GM19238 (cell line): ENCODE measurements at regions not wholly inside any gene's neighbourhood (a gene's known extent, or its start where the extent isn't known, plus 50 kb on each side); places are given as distances from the start of the nearest gene placed in this dataset.
"Not testable (repeated sequence)": the region's sequence is repeated elsewhere in the genome, so short reads cannot be mapped to it uniquely, and the experiment has no call there.

Experiments used
- DNase-seq: peaks from one replicate; pipeline ENCODE4 v3.0.0; 2011; ENCODE audit warnings: low spot score; ENCODE audit not compliant: insufficient read length

DNA sequence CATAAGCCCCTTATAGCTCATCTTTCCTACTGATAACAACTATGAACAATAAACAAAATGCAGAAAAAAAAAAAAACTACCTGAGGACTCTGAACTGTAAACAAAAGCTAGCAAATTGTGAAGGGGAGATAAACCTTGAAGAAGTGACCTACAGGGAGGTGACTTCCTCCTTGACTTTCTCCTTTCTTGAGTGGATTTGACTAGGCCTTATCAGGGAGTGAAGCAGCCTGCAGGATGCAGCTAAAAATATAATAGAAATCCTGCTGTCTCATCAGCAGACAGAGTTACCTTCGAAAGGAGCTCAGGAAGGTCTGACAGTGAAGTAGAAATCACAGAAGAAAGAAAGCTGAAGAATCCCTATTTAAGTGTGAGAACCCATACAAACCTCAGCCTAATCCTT lies 322.0 kb upstream of the HTR1E start:
- DNase-seq, result no peak

DNA sequence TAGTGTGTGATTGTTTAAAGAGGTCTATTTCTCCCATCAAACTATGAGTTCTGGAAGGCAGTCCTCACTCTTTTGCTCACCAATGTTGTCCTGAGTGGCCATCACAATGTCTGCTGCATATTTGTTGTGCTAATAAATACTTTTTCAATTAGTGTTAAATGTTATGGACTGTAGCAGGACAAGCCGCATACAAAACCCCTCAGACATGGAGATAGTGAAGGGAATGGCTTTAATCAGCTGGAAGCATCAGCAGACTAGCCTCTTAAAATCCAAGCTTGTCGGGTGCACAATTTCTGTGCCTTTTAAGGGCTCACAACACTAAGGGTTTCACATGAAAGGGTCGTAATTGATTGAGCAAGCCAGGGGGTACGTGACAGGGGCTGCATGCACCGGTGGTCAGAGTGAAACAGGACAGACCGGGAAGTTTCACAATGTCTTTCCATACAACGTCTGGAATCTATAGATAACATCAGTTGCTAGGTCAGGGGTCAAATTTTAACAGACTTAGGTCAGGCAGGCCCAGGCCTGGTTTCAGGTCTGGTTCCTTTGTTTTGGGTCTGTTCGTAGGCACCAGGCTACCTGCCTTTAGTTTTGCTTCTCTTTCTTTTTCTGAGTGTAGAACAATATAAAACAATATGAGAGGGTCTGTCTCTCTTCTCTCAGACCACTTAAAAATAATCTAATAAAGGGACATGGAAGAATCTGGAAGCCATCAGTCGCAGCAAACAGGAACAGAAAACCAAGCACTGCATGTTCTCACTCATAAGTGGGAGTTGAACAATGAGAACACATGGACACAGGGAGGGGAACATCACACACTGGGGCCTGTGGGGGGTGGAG lies 327.6 kb upstream of the HTR1E start:
- no peak for DNase-seq

DNA sequence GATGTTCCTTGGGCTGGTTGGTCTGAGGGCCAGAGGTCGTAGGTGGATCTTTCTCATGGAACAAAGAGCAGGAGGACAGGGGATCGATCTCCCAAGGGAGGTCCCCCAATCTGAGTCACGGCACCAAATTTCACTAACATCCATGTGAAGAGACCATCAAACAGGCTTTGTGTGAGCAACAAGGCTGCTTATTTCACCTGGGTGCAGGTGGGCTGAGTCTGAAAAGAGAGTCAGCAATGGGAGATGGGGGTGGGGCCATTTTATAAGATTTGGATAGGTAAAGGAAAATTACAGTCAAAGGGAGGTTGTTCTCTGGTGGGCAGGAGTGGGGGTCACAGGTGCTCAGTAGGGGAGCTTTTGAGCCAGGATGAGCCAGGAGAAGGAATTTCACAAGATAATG lies 334.0 kb upstream of the HTR1E start:
- DNase-seq, result not testable (repeated sequence)

- DNase-seq, result not testable (repeated sequence)
These were observed 335.2 kb upstream of the HTR1E start for GRCh38 chr6:86602093-86602492.

DNA sequence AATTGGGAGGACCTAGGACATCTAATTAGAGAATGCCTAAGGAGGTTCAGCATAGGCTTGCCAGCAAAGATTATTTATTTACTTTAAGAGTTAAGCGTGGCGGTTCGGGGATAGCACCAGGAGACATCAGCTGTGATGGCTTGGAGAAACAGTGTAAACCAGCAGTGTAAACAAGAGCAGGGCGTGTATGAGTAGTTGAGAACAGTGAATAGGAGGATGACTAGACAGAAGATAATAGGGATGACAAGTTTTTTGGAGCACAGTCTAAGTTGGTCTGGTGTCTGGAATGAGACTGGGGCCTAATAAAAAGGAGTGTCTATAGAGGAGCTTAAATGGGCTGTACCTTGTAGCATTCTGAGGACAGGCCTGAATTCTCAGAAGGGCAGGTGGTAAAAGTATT lies 338.4 kb upstream of the HTR1E start:
- not testable (repeated sequence) for DNase-seq

DNA sequence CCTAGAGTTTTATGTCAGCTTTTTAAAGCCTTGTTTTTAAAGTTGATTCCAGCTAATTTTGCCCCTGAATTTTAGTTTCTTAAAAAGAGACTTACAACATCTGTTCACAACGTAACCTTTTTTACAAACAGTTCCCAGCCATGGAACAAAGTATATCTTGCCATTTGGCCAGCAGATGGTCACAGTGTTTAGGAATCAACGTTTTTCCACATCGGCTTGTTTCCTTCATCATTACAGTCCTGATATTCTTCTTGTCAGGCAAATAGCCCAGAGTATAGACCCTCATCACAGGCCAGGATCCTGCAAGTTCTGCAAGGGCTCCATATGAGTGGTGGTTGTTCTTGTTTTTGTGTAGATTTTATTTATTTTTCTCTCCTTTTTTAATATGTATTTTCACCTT lies 341.7 kb upstream of the HTR1E start:
- DNase-seq, result no peak

DNA sequence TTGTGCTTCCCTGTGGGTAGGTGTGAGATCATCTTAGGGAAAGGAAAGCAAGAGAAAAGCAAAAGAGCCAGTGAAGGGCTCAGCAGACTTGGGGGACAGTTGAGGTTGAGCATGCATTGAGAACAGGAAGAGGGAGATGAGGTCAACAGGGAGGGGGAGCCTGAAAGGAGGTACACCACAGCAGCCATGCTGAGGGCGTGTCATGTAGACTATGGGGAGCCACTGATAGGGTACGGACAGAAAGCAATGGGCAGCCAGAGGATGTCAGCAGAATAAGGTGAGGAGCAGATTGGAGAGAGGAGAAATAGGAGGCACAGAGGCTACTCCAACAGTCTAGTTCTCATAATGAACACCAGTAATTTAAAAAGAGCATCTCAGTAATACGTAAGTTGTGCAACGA lies 351.1 kb upstream of the HTR1E start:
- no peak for DNase-seq

- DNase-seq, result no peak
These were observed 355.5 kb upstream of the HTR1E start for GRCh38 chr6:86581833-86582232.

GRCh38 chr6:86563197-86563596 lies 374.1 kb upstream of the HTR1E start:
- no peak for DNase-seq

- no peak for DNase-seq
These were observed 379.0 kb upstream of the HTR1E start for GRCh38 chr6:86558318-86558717.

- no peak for DNase-seq
These were observed 400.0 kb upstream of the HTR1E start for GRCh38 chr6:86537292-86537861.

DNA sequence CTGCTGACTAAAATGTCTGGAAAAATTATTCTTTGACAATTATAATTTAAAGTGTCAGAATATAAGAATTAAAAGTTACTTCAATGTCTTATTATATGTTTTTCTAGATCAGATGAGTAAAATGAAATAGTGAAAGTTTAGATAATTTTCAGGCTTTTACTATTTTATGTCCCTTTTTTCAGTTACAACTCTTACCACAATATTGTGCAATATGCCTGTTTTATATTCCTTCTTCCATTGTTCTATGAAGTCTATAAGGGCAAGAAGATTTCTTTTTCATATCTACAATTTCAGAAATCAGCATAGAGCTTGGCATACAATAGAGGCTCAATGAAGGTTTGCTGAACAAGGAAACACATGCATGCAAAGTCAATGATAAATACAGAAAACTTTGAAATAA lies 401.2 kb upstream of the HTR1E start:
- DNase-seq, result no peak

DNA sequence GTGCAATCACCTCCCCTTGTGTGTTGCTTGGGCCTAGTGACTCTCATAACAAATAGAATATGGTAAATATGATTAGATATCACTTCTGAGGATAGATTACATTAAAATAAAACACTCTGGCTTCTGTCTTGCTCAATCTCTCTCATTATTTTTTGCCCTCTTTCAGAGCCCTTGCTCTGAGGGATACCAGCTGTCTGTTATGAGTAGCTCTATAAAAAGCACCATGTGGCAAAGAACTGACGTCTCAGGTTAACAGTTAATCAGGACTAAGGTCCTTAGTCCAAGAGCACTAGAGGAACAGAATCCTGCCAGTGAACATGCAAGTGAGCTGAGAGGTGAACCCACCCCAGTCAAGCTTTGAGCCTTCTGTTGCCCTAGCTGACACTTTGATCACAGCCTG lies 402.2 kb upstream of the HTR1E start:
- DNase-seq, result no peak

DNA sequence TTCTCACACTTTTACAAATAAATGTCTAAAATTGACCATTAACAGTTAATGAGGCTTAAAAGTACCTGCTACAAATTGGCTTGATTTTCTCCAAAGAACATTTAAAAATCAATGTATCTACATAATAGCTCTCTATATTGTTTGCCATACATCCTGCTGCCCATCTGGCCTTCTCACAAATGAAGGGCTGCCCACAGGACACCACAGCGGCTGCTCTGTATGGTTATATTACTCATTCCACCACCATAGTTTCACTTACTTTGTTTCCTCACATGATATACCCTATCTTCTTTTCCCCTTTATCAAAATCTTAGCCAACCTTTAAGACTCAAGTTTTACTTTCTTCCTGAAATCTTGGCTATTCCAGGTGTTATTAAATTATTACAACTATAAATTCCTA lies 407.7 kb upstream of the HTR1E start:
- DNase-seq, result no peak

- DNase-seq, result no peak
These were observed 411.1 kb upstream of the HTR1E start for GRCh38 chr6:86526238-86526637.

GRCh38 chr6:86516087-86516486 lies 421.2 kb upstream of the HTR1E start:
- no peak for DNase-seq

GRCh38 chr6:86511962-86512361 lies 425.4 kb upstream of the HTR1E start:
- DNase-seq, result no peak

DNA sequence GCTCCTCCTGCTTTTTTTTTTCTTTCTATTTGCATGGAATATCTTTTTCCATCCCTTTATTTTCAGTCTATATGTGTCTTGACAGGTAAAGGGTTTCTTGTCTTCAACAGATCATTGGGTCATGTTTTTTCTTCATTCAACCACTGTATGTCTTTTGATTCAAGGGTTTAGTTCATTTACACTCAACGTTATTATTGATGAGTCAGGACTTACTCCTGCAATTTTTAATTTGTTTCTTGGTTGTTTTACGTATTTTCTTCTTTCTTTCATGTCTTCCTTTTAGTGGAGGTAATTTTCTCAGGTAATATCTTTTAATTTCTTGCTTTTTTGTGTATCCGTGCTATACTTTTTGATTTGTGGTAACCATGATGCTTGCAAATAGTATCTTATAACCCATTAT lies 429.1 kb upstream of the HTR1E start:
- no peak for DNase-seq

DNA sequence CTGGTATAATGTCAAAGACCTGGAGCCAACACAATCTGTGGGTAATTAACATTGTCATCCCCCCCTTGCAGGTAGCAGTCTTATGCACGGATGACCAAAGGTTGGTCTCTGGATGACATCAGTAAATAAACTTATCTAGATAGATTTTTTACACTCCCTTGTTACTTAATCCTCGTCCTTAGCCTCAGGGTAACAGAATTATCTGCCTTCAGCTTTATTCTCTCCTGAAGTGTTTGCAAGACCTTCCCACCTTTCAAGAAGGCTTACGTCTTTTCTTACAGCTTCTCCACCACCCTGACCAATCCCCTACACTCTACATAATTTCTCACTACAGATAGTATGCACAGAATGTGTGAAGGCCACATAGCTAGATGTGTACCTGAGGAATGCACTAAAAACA lies 434.8 kb upstream of the HTR1E start:
- DNase-seq, result no peak

- DNase-seq, result no peak
These were observed 437.3 kb upstream of the HTR1E start for GRCh38 chr6:86500035-86500434.

DNA sequence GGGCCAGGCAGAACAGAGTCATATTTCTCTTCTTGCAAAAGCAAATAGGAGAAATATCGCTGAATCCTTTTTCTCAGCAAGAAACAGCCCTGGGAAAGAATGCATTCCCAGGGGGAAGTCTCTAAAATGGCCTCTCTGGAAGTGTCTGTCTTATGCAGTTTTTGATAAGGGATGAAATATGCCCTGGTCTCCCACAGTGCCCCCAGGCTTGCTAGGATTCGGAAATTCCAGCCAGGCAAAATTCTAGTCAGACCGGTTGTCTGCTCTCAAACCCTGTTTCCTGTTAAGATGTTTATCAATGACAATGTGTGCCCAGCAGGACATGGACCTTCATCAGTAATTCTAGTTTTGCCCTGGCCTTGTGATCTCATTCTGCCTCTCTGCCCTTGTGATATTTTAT lies 448.3 kb upstream of the HTR1E start:
- not testable (repeated sequence) for DNase-seq

DNA sequence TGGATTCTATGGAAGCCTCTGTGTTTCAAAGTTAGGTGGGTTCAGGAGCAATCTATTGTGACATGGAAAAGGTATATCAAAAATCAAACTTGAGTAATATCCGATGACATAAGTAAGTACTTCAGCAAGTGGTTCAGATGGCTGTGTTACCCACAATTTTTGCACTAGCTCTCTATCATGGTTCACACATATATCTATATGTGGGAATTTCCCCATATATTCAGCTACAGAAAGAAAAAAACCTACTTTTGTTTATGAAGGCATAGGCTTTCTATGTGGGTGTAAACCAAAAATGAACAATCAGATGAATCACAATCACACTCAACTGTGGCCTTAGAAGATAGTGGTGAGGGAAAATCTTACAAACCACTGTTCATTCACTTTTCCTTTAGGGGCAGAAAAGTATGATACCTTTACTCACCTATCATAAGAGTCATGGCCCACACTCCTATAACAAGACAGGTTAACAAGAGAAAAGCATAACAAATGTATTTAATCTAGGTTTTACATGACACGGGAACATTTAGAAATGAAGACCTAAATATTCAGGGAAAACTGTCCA lies 449.6 kb upstream of the HTR1E start:
- no peak for DNase-seq

GRCh38 chr6:86478316-86478715 lies 459.0 kb upstream of the HTR1E start:
- not testable (repeated sequence) for DNase-seq
